22Rv1 (cell line): ENCODE measurements at regions not wholly inside any gene's neighbourhood (a gene's known extent, or its start where the extent isn't known, plus 50 kb on each side); places are given as distances from the start of the nearest gene placed in this dataset.

ENCODE experiments used
- H3K27ac ChIP-seq: fragments of 450-650 bp; 2 replicates; pipeline ENCODE4 v1.5.1; 2017
- CTCF ChIP-seq: fragments of 450-650 bp; IDR thresholded peaks from 2 replicates; pipeline ENCODE4 v1.5.1; 2017; ENCODE audit warnings: mild to moderate bottlenecking
- ZFX ChIP-seq: fragments of 450-650 bp; IDR thresholded peaks from 2 replicates; pipeline ENCODE4 v1.6.1; 2017; ENCODE audit warnings: antibody characterized with exemption, borderline replicate concordance

GRCh38 chr14:34345718-34346465, 116.1 kb downstream of the SPTSSA start:
- H3K27ac ChIP-seq: no peak overlapping the region
- TF ChIP-seq ZFX (no peak), CTCF (no peak)

GRCh38 chr14:34344318-34344717, 117.7 kb downstream of the SPTSSA start:
- TF ChIP-seq CTCF: no peak
- TF ChIP-seq ZFX: no peak
- no peak overlapping the region for H3K27ac ChIP-seq

- TF ChIP-seq ZFX (no peak), CTCF (no peak)
- no peak overlapping the region for H3K27ac ChIP-seq
Measured at GRCh38 chr14:34340025-34340625, 121.9 kb downstream of the SPTSSA start.

GRCh38 chr14:34338056-34338455, 124.0 kb downstream of the SPTSSA start:
- no peak for TF ChIP-seq CTCF
- no peak for TF ChIP-seq ZFX
- no peak overlapping the region for H3K27ac ChIP-seq

- no peak for TF ChIP-seq ZFX
- TF ChIP-seq CTCF: no peak
- H3K27ac ChIP-seq: no peak overlapping the region
Measured at GRCh38 chr14:34336501-34336900, 125.5 kb downstream of the SPTSSA start.

GRCh38 chr14:34335968-34336367, 126.1 kb downstream of the SPTSSA start:
- TF ChIP-seq ZFX: no peak
- TF ChIP-seq CTCF: no peak
- no peak overlapping the region for H3K27ac ChIP-seq

- H3K27ac ChIP-seq: no peak overlapping the region
- TF ChIP-seq ZFX (no peak), CTCF (no peak)
Measured at GRCh38 chr14:34334329-34334728, 127.7 kb downstream of the SPTSSA start.
